Fibroblast of the conjunctiva (primary cell): ENCODE measurements at regions not wholly inside any gene's neighbourhood (a gene's known extent, or its start where the extent isn't known, plus 50 kb on each side); places are given as distances from the start of the nearest gene placed in this dataset.
"Not testable (repeated sequence)": the region's sequence is repeated elsewhere in the genome, so short reads cannot be mapped to it uniquely, and the experiment has no call there.

Experiments used
- DNase-seq: peaks from one replicate; pipeline ENCODE4 v3.0.0-alpha.2; 2010; ENCODE audit warnings: low read depth

DNA sequence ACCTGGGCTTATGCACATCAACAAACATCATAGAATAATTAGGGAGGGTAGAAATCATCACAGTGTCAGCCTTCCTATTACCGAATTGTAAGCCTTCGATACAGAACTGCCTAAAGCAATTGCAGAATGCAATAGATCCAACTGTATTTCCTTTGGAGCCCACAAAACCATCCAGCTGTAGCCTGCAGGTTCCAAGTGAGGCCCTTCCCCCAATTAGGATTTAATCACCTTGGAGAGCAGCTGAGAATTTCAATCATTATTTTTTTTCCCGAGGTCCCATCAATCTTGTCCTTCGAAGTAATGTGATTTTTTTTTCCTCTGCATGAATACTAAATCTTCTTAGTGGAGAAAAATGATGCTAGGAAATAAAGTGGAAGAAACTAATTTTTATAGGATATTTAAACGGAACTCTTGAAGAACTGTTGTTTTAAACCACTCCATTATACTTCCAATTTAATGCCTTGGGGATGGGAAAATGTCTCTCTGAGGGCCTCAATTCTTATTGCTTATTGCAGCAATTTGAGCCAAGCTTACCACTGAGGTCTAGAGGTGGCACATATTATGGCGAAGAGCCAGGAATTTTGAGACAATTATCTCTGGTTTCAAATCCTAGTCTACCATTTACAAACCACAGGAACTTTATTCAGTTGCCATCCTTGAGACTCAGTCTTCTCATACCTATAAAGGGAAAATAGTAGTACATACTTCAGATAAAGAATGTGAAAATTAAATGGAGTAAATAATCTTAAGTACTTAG, 953.4 kb upstream of the IGFBP7 start:
- DNase-seq, result no peak

DNA sequence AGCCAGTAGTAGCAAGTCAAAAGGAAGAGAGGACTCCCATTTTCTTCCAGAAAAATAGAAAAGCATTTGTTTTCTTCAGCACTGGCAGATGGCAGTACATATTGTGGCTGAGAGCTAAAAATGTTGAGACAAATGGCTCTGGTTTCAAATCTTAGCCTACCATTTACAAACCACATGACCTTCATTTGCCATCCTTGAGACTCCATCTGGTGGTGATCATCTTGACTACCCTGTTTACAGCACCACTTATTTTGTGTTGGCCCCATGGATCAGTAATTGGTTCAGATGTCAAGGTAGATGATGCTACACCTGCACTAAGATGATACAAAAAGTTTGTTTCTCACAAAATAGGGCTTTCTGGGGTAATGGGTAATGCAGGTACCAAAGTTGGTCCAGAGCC, 951.8 kb upstream of the IGFBP7 start:
- no peak for DNase-seq

DNA sequence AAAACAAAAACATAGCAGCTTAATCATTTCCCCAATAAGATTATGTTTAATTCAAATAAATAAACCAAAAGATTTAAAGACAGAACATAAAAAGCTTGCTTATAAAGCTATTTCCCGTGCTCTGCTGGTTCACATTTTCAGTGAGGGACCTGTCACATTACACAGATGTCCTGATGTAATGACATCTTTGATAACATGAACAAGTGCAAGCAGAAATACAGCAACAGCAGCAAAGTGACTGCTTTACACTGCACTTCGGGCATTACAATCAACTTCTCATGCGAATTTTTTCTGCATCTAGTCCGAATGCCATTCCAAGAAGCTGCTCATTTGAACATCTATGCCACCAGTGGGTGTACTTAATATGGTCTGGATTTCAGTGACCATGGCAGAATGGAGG, 940.3 kb upstream of the IGFBP7 start:
- no peak for DNase-seq

DNA sequence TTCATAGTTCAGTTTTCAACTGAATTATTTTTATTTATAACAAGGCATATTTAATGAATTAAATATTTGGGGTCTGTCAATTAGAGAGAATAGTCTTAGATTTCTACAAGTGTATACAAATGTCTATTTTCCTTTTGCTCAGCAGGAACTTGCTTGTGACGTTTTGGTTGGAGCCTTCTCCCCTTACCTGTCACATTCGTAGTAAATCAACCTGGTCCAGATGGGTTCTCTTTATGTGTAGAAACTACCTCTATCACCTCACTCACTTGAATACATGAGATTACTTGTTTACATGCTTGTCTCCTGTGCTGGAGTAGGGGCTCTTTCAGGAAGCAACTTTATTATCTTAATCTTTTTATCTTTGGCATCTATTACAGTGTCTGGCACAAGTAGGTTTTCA, 938.3 kb upstream of the IGFBP7 start:
- DNase-seq, result no peak

DNA sequence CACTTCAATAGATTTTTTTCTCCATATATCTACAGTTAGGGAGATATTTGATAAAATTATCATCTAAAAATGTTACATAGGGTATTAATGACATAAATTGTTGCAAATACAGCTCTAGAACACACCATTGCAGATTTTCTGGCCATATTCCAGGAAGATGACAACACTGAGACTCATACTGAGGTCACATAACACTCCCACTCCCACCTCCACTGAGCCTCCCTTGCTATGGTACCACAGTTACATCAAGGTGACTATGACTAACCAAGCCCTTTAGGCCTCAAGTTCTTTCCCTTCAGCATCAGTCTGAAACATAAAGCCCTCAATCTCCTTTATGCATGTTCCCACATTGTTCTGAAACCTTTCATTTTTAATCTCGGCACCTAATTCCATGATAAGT, 932.0 kb upstream of the IGFBP7 start:
- no peak for DNase-seq

DNA sequence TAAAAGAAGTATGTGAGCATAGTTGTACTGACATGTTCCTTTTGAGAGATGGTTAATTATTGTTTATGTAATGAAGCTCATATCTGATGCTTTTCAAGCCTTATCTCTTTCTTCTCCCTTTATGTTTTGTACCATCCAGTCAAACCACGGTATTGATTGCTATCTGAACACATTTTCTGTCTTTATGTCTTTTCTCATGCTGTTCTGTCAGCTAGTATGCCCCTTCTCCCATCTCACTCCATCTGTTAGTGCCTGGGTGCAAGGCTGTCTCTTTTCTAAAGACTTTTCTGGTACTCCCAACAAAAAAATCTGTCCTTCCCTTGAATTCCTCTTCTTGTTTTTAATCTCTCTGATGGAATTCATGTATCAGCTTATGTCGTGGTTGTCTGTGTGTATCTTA, 883.8 kb upstream of the IGFBP7 start:
- DNase-seq, result no peak

DNA sequence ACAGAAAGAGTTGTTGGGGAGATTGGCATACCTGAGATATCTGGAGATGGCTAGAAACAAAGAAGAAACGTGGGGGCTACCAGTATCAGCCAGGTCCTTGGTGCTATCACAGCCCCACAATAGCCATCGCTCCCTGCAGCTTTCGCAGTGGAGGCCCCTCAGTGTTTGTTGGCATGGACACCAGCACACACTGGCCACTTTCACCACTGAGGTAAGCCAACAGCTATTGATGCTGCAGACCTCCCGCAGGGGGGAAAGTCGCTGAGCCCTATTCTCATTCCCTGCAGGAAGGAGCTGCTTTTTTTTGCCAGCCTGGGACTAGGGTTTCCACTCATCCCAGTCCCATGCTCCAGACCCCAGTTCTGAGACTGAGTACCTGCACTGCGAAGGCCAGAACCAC, 879.2 kb upstream of the IGFBP7 start:
- no peak for DNase-seq

DNA sequence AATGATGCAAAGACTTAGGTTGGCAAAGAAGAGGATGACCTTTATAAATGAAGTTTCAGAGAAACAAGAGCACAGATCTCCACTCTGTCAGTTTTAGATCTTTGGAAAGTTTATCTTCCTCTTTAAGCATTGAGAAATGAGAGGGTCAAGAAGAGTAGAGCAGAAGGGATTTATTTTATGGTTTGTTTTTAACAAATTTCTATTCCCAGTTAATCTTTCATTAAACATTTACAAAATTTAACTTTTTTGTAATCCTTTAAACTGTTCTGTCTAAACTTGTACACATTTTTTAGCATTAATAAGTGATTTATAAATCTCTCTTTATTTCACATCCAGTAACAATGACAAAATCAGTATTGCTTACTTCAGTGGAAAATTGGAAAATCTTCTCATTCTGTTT, 875.0 kb upstream of the IGFBP7 start:
- DNase-seq, result no peak

DNA sequence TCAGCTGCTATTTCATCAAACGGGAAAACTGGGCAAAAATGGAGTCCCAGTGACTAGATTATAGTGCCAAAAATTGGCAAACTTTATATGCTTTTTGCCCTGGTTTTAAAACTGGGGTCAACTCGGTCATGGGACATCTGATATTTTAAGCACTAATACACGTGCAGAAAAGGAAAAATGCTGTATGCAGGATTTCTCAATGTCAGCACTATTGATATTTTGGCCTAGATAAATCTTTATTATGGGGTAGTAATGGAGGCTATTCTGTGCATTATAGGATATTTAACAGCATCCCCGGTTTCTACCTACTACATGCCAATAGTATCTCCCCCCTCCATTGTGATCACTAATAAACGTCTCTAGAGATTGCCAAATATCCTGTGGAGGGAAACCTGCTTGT, 870.9 kb upstream of the IGFBP7 start:
- no peak for DNase-seq

DNA sequence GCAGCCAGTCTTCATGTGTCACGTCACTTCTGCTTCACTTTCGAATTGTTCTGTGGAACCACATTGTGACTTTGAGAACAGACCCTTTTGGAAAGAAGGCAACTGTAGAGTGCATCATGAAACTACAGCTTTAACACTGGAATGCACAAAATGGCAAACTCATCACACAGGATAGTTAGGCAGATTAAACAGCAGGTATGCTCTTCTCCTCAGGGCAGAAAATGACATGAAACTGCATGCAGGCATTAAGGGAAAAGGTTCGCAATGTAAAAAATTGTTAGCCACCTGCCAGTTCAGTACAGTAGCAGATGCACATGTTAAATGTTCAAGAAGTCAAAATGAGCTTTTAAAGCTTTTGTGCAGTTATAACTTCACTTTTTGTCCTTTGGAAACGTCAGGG, 864.6 kb upstream of the IGFBP7 start:
- no peak for DNase-seq

DNA sequence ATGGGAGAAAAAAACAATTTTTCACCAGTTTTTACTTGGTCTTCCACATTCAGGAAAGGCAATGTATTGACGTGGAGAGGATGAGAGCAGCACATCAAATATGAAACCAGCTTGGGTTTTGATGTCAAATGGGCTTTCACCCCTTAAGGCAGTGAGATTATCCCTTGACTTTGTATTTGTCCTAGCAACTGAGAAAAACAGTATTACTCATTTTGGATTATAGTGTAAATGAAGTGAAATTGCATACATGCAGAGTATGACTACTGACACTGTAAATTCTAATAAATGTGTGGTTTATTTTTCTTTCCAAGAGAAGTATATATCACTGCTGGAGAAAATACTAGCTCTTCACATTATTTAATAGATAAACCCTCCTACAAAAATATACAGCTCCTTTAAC, 863.6 kb upstream of the IGFBP7 start:
- no peak for DNase-seq

DNA sequence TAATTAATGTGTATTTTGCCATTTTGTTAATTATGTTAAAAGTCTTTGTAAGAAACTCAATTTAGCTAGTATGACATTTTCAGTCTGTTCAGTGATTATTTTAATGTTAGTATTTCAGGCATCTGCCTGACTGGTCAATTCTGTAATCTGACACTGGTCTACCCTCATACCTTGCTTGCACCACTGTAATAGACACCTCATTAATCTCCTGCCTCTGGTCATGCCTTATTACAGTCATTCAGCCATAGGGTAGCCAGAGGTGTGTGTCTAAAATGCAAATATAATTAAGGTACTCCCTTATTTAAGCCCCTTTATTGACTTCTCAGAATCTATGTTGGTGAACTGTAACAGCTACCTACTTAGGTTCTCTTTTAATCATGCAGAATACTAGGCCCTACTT, 861.1 kb upstream of the IGFBP7 start:
- no peak for DNase-seq

DNA sequence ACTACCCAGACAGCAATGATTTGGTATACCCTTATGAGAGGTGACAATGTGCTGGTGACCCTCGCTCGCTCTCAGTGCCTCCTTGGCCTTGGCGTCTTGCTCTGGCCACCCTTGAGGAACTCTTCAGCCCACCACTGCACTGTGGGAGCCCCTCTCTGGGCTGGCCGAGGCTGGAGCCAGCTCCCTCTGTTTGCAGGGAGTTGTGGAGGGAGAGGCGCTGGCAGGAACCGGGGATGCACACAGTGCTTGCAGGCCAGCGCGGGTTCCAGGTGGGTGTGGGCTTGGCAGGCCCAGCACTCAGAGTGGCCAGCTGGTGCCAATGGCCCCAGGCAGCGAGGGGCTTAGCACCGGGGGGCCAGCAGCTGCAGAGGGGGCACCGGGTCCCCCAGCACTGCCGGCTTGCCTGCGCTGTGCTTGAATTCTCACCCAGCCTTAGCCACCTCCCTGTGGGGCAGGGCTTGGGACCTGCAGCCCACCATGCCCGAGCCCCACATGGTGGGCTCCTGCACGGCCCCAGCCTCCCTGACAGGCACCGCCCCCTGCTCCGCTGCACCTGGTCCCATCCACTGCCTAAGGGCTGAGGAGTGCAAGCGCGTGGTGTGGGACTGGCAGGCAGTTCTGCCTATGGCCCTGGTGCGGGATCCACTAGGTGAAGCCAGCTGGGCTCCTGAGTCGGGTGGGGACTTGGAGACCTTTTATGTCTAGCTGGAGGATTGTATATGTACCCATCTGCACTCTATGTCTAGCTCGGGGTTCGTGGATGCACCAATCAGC, 857.0 kb upstream of the IGFBP7 start:
- no peak for DNase-seq

DNA sequence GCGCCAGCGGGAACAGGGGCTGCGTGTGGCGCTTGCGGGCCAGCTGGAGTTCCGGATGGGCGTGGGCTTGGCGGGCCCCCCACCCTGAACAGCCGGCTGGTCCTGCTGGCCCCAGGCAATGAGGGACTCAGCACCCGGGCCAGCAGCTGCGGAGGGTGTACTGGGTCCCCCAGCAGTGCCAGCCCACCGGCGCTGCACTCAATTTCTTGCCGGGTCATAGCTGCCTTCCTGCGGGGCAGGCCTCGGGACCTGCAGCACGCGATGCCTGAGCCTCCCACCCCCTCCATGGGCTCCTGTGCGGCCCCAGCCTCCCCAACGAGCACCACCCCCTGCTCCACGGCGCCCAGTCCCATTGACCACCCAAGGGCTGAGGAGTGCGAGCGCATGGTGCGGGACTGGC, 855.2 kb upstream of the IGFBP7 start:
- not testable (repeated sequence) for DNase-seq

DNA sequence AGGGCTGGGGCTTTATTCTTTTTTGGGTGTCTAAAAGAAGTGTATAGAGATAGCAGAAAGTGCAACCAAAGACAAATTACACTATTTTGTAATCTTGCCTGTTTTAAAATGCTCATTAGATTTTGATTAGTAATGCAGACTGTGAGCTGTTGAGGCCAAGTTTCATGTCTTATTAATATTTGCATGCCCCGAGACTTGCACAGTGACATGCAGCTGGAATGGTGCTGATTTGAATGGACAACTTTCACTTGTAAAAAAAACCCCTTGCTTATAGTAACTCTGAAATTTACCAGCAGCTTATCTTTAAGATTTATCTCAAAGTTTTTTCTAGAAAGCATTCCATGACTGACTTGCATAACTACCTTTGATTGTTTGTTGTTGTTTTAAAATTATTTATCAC, 835.1 kb upstream of the IGFBP7 start:
- no peak for DNase-seq

DNA sequence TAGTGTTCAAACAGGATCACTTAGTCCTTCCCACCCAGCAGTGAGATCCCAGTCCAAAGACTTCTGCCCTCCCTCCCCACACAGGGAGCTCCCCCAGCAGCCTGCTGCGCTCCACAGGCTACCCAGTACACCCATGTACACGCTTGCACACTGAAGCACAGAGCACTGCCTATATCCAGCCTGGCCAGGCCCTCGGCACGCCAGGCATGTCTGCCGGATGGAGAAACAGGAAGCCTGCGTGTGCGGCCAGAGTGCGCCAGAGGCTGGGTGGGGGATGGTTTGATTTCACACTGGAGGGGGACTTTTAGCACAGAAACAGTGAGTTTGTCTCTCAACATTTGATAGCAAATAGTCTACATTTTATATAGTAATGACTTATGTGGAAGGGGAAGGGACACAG, 833.5 kb upstream of the IGFBP7 start:
- no peak for DNase-seq

DNA sequence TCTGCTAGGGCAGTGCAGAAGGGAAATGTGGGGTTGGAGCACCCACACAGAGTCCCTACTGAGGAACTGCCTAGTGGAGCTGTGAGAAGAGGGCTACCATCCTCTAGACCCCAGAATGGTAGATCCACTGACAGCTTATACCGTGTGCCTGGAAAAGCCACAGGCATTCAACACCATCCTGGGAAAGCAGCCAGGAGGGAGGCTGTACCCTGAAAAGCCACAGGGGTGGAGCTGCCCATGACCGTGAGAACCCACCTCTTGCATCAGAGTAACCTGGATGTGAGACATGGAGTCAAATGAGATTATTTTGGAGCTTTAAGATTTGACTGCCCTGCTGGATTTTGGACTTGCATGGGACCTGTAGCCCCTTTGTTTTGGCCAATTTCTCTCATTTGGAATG, 827.1 kb upstream of the IGFBP7 start:
- DNase-seq, result not testable (repeated sequence)

DNA sequence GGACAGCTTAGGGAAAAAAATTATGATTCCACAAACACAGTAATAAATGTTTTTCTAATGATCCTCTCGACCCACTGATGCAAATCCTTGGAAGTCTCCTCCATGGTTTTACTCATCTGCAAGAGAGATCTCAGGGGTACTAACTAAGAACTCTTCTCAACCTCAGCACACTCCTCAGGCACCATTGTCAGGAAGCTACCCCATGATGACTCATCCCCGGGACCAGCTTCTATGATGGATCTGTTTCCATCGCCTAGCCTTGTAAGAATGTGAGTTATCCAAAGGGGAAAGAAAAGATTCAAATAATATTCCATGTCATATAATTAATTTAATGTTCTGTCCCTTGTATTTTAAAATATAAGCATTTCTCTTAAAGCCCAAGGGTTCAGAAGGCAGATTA, 816.1 kb upstream of the IGFBP7 start:
- no peak for DNase-seq

DNA sequence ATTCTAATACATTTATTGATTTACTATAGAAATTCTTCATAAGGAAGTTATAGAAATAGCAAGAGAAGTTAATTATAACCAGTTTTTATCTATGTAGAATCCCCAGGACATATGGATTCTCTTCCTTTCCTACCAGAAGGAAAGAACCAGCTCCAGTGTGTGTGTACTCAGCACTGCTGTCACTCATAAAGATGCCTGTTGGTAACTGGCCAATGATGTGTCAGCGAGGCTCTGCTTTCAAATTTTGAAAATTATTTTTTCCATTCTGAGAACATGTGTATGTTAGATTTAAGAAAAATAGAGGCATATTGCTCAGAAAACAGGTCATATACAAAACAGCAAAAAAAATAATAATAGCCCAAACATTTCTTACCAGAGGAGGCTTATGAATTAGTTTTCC, 814.8 kb upstream of the IGFBP7 start:
- no peak for DNase-seq

DNA sequence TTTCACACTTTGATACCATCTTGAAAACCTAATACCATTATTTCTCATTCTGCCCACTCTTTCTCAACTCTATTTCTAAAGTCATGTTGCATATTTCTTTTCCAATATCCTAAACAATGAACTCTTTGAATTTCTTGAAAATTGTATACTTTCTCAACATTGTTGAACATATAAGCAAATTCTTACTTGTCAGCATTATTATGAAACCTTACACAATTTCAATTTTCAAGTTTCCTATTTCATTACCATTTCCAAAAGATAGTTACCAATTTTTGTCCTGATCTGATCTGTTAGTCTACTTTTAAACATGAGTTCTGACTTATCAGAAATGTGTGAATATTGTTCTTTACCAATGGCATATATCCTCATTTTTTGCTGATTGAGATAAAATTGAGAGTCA, 806.3 kb upstream of the IGFBP7 start:
- no peak for DNase-seq

DNA sequence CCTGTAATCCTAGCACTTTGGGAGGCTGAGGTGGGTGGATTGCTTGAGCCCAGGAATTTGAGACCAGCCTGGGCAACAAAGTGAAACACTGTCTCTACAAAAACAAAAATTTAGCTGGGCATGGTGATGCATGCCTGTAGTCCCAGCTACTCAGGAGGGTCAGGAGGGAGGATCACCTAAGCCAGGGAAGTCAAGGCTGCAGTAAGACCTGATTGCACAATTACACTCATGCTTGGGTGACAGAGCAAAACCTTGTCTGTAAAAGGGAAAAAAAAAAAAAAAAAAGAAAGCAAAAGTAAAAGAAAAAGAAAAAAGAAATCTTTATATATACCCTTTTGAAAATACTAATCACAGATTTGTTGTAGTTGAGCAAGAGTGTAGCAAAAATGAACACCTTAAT, 801.0 kb upstream of the IGFBP7 start:
- DNase-seq, result no peak

DNA sequence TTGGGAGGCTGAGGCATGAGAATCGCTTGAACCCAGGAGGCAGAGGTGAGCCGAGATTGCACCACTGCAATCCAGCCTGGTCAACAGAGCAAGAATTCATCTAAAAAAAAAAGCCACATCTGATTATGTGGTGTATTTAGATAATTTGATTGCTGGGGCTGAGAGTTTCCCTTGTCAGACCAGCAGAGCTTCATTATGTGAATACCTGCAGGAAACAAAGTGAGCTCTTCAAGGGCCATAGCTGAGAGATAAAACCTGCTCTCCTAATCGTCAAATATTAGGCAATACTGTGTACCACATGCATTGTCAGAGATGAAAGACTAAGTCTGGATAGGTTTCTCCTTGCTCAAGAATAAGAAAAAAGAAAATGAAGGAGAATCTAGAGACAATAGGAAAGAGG, 800.0 kb upstream of the IGFBP7 start:
- no peak for DNase-seq

DNA sequence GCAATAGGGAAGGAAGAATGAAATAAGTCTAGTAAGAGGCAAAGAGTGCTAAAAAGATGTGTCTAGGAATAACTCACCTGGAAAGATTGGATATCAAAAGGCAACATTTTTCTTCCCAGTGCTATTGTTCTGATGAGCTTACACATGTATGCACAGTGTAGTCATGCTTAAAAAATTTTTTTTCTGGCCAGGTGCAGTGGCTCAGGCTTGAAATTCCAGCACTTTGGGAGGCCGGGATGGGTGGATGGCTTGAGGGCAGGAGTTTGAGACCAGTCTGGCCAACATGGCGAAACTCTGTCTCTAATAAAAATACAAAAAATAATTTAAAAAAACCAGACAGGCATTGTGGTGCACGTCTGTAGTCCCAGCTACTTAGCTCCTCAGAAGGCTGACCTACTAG, 795.8 kb upstream of the IGFBP7 start:
- no peak for DNase-seq

DNA sequence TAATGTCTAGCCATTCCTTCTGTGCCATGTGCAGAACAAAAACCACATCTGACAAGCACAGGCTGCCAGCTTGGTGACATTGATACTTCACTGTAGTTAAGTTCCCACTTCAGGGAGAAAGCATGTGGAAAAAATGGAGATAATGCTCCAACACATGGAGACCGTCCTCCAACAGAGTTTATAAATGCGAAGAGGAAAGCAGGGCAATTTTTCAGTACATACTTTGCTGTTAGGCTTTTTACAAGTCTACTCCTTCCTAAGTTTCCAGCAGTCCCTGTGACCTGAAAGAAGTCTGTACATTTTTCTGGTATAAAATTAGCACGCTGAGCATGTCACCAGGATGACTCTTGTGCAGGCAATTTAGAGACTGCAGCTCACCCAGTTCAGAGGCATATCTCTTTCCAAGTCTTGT, 766.9 kb upstream of the IGFBP7 start:
- no peak for DNase-seq
